ENCODE measurements at regions not wholly inside any gene's neighbourhood (a gene's known extent, or its start where the extent isn't known, plus 50 kb on each side); places are given as distances from the start of the nearest gene placed in this dataset.

DNA sequence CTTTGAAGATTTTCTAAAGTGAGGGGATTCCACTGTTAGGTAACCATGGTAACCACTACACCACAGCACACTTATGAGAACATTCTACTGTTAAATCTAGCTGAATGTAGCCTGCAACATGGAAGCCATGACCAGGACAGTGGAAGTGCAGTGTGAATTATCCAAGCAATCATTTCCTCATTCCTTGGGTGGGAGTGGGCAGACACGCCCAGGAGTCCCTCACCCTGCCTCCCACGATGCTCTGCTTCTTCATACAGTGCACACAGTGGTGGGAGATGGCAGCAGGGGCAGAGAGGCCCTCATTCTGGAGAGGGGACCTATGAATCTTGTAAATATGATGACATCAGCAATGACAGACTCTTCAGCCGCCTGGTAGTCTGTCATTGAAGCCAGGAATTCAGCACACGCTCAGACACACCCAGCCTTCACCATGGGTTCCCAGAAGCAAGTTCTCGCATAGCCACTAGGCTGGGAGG, 70.1 kb upstream of the HOXC13 start:
- ATAC-seq (ENCODE audit: poor library complexity) = no peak
- no peak overlapping the region for H3K27ac ChIP-seq (ENCODE audit: low read depth in 1 of 2, low read length in 2 of 2)
- ChIA-PET CTCF (no interaction called here), POLR2A (no interaction called here)
- Mint-ChIP-seq H3K27me3 (peaks cover 57% of the 10 kb centered on the region), H3K4me1 (ENCODE audit: low read depth) (no peaks in the 10 kb centered on the region), H3K36me3 (ENCODE audit: low read depth) (no peaks in the 10 kb centered on the region), H3K4me3 (no peak overlapping the region), H3K27ac (no peak overlapping the region), H3K9me3 (no peaks in the 10 kb centered on the region)
- intact Hi-C loops (cut with DNase I, micrococcal nuclease) = no loop called here
- no peak for DNase-seq
- H3K4me3 ChIP-seq (ENCODE audit: low read length) = no peak overlapping the region
- no peaks in the 10 kb centered on the region for H3K9me3 ChIP-seq (ENCODE audit: control insufficient read depth in 1 of 2, insufficient read depth in 1 of 2, low read length in 2 of 2)
- TF ChIP-seq, protein P1, sequence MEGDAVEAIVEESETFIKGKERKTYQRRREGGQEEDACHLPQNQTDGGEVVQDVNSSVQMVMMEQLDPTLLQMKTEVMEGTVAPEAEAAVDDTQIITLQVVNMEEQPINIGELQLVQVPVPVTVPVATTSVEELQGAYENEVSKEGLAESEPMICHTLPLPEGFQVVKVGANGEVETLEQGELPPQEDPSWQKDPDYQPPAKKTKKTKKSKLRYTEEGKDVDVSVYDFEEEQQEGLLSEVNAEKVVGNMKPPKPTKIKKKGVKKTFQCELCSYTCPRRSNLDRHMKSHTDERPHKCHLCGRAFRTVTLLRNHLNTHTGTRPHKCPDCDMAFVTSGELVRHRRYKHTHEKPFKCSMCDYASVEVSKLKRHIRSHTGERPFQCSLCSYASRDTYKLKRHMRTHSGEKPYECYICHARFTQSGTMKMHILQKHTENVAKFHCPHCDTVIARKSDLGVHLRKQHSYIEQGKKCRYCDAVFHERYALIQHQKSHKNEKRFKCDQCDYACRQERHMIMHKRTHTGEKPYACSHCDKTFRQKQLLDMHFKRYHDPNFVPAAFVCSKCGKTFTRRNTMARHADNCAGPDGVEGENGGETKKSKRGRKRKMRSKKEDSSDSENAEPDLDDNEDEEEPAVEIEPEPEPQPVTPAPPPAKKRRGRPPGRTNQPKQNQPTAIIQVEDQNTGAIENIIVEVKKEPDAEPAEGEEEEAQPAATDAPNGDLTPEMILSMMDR (IDR thresholded peaks at IDR 0.05) = no peak
- H3K27me3 ChIP-seq (ENCODE audit: control insufficient read depth in 1 of 2, insufficient read depth in 2 of 2, low read length in 2 of 2) = peaks cover 0 to 49% of the 10 kb centered on the region in 2 experiments
- no peaks in the 10 kb centered on the region for H3K36me3 ChIP-seq (ENCODE audit: insufficient read depth, low read length)
- no peaks in the 10 kb centered on the region for H3K4me1 ChIP-seq (ENCODE audit: insufficient read depth, low read length)

GRCh38 chr12:53869500-53869899, 69.1 kb upstream of the HOXC13 start:
- no peaks in the 10 kb centered on the region for H3K36me3 ChIP-seq (ENCODE audit: insufficient read depth, low read length)
- Mint-ChIP-seq H3K36me3 (ENCODE audit: low read depth) (no peaks in the 10 kb centered on the region), H3K4me3 (no peak overlapping the region), H3K4me1 (ENCODE audit: low read depth) (no peaks in the 10 kb centered on the region), H3K9me3 (no peaks in the 10 kb centered on the region), H3K27me3 (peaks cover 66% of the 10 kb centered on the region), H3K27ac (no peak overlapping the region)
- intact Hi-C loops (cut with DNase I, micrococcal nuclease) = no loop called here
- POLR2A ChIA-PET = no interaction called here
- H3K27me3 ChIP-seq (ENCODE audit: control insufficient read depth in 1 of 2, insufficient read depth in 2 of 2, low read length in 2 of 2) = peaks cover 0 to 48% of the 10 kb centered on the region in 2 experiments
- ATAC-seq (ENCODE audit: poor library complexity) (no peak), DNase-seq (no peak)
- no peaks in the 10 kb centered on the region for H3K4me1 ChIP-seq (ENCODE audit: insufficient read depth, low read length)
- H3K9me3 ChIP-seq (ENCODE audit: control insufficient read depth in 1 of 2, insufficient read depth in 1 of 2, low read length in 2 of 2) = no peaks in the 10 kb centered on the region
- no peak overlapping the region for H3K27ac ChIP-seq (ENCODE audit: low read depth in 1 of 2, low read length in 2 of 2)
- TF ChIP-seq, protein P1 (IDR thresholded peaks at IDR 0.05) = no peak
- H3K4me3 ChIP-seq (ENCODE audit: low read length) = no peak overlapping the region
- CTCF ChIA-PET = no interaction called here

DNA sequence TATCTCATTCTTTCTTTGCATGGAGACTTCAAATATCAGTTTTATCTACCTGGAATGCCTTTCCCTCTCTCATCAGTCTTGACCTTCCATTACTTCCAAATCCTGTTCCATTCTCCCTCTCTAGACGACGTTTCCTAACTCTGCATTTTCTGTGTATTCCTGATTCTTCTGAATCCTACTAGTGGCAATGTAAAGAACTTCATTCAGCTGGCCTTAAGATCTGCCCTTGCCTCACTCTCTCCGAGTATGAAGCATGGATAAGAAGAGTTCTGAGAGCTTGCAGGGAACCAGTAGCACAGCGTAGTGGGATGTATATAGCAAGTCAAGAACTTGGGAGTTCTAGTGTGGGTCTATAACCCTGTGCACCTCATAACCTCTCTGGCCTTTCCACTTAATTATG, 68.5 kb upstream of the HOXC13 start:
- Histone ChIP-seq H3K4me1 (ENCODE audit: insufficient read depth, low read length) (no peaks in the 10 kb centered on the region), H3K36me3 (ENCODE audit: insufficient read depth, low read length) (no peaks in the 10 kb centered on the region), H3K27me3 (ENCODE audit: control insufficient read depth in 1 of 2, insufficient read depth in 2 of 2, low read length in 2 of 2) (peaks cover 0 to 42% of the 10 kb centered on the region in 2 experiments), H3K4me3 (ENCODE audit: low read length) (no peak overlapping the region), H3K9me3 (ENCODE audit: control insufficient read depth in 1 of 2, insufficient read depth in 1 of 2, low read length in 2 of 2) (no peaks in the 10 kb centered on the region), H3K27ac (ENCODE audit: low read depth in 1 of 2, low read length in 2 of 2) (no peak overlapping the region)
- H3K9me3 Mint-ChIP-seq = no peaks in the 10 kb centered on the region
- H3K4me3 Mint-ChIP-seq = no peak overlapping the region
- POLR2A ChIA-PET = no interaction called here
- H3K27ac Mint-ChIP-seq = no peak overlapping the region
- H3K27me3 Mint-ChIP-seq = peaks cover 72% of the 10 kb centered on the region
- intact Hi-C loops (cut with DNase I, micrococcal nuclease) = no loop called here
- ATAC-seq (ENCODE audit: poor library complexity) (no peak), DNase-seq (no peak)
- TF ChIP-seq, protein P1 (IDR thresholded peaks at IDR 0.05) = no peak
- H3K36me3 Mint-ChIP-seq (ENCODE audit: low read depth) = no peaks in the 10 kb centered on the region
- CTCF ChIA-PET = no interaction called here
- H3K4me1 Mint-ChIP-seq (ENCODE audit: low read depth) = no peaks in the 10 kb centered on the region
